Fibroblast of lung (primary cell): ENCODE measurements at regions not wholly inside any gene's neighbourhood (a gene's known extent, or its start where the extent isn't known, plus 50 kb on each side); places are given as distances from the start of the nearest gene placed in this dataset.

Experiments
- CTCF ChIP-seq, 2 donors: IDR thresholded peaks in 1 of 2; conservative IDR thresholded peaks in 1 of 2; 1 replicate in 1 of 2; 2 replicates in 1 of 2; pipeline ENCODE4 v1.5.1; 2011 to 2012; ENCODE audit warnings: low read length in 2 of 2, control low read depth in 1 of 2, inconsistent platforms in 1 of 2, low read depth in 1 of 2, mild to moderate bottlenecking in 1 of 2
- EZH2 ChIP-seq: IDR thresholded peaks from 2 replicates; pipeline ENCODE4 v1.5.1; 2012; ENCODE audit warnings: low read length, control low read depth, mild to moderate bottlenecking; ENCODE audit errors: missing control alignments

- TF ChIP-seq CTCF (conservative IDR thresholded peaks at IDR 0.05 in 1 of 2, IDR thresholded peaks at IDR 0.05 in 1 of 2; ENCODE audit: low read depth in 1 of 2, low read length in 2 of 2) (no peak), EZH2 (no peak)
Observed at GRCh38 chr10:44199991-44200655, 184.8 kb downstream of the CXCL12 start.
